HEK293T (cell line): ENCODE measurements at regions not wholly inside any gene's neighbourhood (a gene's known extent, or its start where the extent isn't known, plus 50 kb on each side); places are given as distances from the start of the nearest gene placed in this dataset.

Experiments
- FOXM1 ChIP-seq: fragments of 450-650 bp; IDR thresholded peaks from 2 replicates; pipeline ENCODE4 v1.6.1; 2017; ENCODE audit warnings: mild to moderate bottlenecking, borderline replicate concordance
- L3MBTL2 ChIP-seq: fragments of 450-650 bp; conservative IDR thresholded peaks from 2 replicates; pipeline ENCODE4 v1.6.1; 2016; ENCODE audit warnings: mild to moderate bottlenecking
- SP1 ChIP-seq: fragments of 450-650 bp; IDR thresholded peaks from 2 replicates; pipeline ENCODE4 v1.6.1; 2017

DNA sequence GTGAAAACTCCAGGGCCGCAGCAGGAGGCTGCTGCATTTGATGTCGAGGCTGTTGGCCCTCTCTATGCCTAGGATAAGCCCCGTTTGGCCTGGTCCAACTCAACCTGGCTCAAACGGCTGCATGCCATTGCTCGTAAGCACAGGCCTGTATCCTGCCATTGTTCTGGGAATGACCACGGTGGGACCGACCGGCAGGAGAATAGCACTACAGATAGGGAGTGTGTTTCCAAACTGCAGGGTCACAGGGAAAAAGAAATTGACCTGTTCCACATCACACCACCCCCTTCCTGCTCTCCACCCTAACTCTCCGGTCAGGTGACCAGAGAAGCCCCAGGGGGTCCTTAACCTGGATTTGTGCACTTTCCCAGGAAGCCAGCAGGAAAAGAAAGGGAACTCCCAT, 278.7 kb upstream of the KLF4 start:
- TF ChIP-seq FOXM1 (no peak), L3MBTL2 (no peak), SP1 (no peak)
